HG03571 (cell line): ENCODE measurements at regions not wholly inside any gene's neighbourhood (a gene's known extent, or its start where the extent isn't known, plus 50 kb on each side); places are given as distances from the start of the nearest gene placed in this dataset.
"Not testable (repeated sequence)": the region's sequence is repeated elsewhere in the genome, so short reads cannot be mapped to it uniquely, and the experiment has no call there.

ENCODE experiments used
- ATAC-seq: cut with Tn5 transposase; IDR thresholded peaks from one replicate; pipeline ENCODE4 v1.9.1; 2021; ENCODE audit not compliant: unreplicated experiment

- no peak for ATAC-seq
Measured at GRCh38 chr20:40284611-40285010, 404.4 kb downstream of the MAFB start.

- no peak for ATAC-seq
Measured at GRCh38 chr20:40283689-40284088, 405.3 kb downstream of the MAFB start.

- no peak for ATAC-seq
Measured at GRCh38 chr20:40282941-40283340, 406.1 kb downstream of the MAFB start.

- no peak for ATAC-seq
Measured at GRCh38 chr20:40282541-40282940, 406.5 kb downstream of the MAFB start.

GRCh38 chr20:40280616-40281015 lies 408.4 kb downstream of the MAFB start:
- no peak for ATAC-seq

GRCh38 chr20:40279390-40279789 lies 409.6 kb downstream of the MAFB start:
- ATAC-seq: no peak

- ATAC-seq: no peak
Measured at GRCh38 chr20:40278673-40279072, 410.4 kb downstream of the MAFB start.

- no peak for ATAC-seq
Measured at GRCh38 chr20:40276301-40276700, 412.7 kb downstream of the MAFB start.

GRCh38 chr20:40275738-40276137 lies 413.3 kb downstream of the MAFB start:
- ATAC-seq: no peak

- ATAC-seq: no peak
Measured at GRCh38 chr20:40274912-40275533, 414.0 kb downstream of the MAFB start.

- not testable (repeated sequence) for ATAC-seq
Measured at GRCh38 chr20:40269274-40269673, 419.8 kb downstream of the MAFB start.

GRCh38 chr20:40268321-40269075 lies 420.5 kb downstream of the MAFB start:
- ATAC-seq: no peak

GRCh38 chr20:40265825-40266533 lies 423.1 kb downstream of the MAFB start:
- ATAC-seq: no peak

- ATAC-seq: no peak
Measured at GRCh38 chr20:40262219-40262618, 426.8 kb downstream of the MAFB start.

- ATAC-seq: no peak
Measured at GRCh38 chr20:40258931-40259330, 430.1 kb downstream of the MAFB start.

- ATAC-seq: no peak
Measured at GRCh38 chr20:40257763-40258162, 431.3 kb downstream of the MAFB start.

GRCh38 chr20:40255365-40255764 lies 433.7 kb downstream of the MAFB start:
- ATAC-seq: no peak

- ATAC-seq: no peak
Measured at GRCh38 chr20:40254023-40254772, 434.8 kb downstream of the MAFB start.

- no peak for ATAC-seq
Measured at GRCh38 chr20:40251284-40251932, 437.6 kb downstream of the MAFB start.

GRCh38 chr20:40249805-40250204 lies 439.2 kb downstream of the MAFB start:
- no peak for ATAC-seq

GRCh38 chr20:40245829-40246228 lies 443.2 kb downstream of the MAFB start:
- no peak for ATAC-seq
